ENCODE measurements at regions not wholly inside any gene's neighbourhood (a gene's known extent, or its start where the extent isn't known, plus 50 kb on each side); places are given as distances from the start of the nearest gene placed in this dataset.

DNA sequence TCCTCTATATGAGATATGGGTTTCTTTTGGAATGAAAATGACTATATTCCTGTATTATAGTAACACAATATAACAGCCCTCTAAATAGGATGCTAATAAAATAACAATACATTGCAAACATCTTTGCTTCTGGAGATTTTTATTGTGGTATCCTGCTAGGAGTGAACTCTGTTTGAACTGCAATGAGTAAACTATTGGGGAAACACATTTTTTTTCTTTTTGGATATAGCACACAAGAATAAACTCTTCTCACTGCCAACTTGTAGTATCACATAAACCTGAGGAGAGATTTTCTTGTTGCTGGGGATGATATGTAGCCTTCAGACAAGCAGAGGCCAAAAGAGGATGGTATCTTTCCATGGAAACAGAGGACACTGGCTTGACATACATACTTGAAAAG is 238.2 kb downstream of the C4orf33 start:
- no peak overlapping the region for H3K4me3 ChIP-seq
- no peak overlapping the region for H2AFZ ChIP-seq (ENCODE audit: control insufficient read depth, low read depth, low read length)
- in situ Hi-C loops (cut with MboI), result no loop called here
- H3K9ac ChIP-seq (ENCODE audit: control insufficient read depth, insufficient read depth, low read length), result no peak overlapping the region
- ChIA-PET CTCF (no interaction called here), RAD21 (ENCODE audit: unreplicated experiment) (no interaction called here), POLR2A (no interaction called here), SMC1A (ENCODE audit: uncharacterized antibody, unreplicated experiment) (no interaction called here)
- no peaks in the 10 kb centered on the region for H3K27me3 ChIP-seq (replicated peaks in 1 of 2; ENCODE audit: control insufficient read depth in 2 of 2, insufficient read depth in 2 of 2, low read length in 1 of 2)
- intact Hi-C loops (cut with micrococcal nuclease; ENCODE audit: unreplicated experiment), result no loop called here
- FAIRE-seq (no peak), ATAC-seq (no peak), DNase-seq (ENCODE audit: low read depth, low spot score) (no peak)
- no peak overlapping the region for H3K27ac ChIP-seq (ENCODE audit: control insufficient read depth, insufficient read depth)
- TF ChIP-seq, protein P1, sequence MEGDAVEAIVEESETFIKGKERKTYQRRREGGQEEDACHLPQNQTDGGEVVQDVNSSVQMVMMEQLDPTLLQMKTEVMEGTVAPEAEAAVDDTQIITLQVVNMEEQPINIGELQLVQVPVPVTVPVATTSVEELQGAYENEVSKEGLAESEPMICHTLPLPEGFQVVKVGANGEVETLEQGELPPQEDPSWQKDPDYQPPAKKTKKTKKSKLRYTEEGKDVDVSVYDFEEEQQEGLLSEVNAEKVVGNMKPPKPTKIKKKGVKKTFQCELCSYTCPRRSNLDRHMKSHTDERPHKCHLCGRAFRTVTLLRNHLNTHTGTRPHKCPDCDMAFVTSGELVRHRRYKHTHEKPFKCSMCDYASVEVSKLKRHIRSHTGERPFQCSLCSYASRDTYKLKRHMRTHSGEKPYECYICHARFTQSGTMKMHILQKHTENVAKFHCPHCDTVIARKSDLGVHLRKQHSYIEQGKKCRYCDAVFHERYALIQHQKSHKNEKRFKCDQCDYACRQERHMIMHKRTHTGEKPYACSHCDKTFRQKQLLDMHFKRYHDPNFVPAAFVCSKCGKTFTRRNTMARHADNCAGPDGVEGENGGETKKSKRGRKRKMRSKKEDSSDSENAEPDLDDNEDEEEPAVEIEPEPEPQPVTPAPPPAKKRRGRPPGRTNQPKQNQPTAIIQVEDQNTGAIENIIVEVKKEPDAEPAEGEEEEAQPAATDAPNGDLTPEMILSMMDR (IDR thresholded peaks at IDR 0.05 in 2 of 3, conservative IDR thresholded peaks at IDR 0.05 in 1 of 3; ENCODE audit: control insufficient read depth in 2 of 3, extremely low read depth in 1 of 3, insufficient read depth in 1 of 3, low read depth in 3 of 3, low read length in 3 of 3), result no peak
- no peak for TF ChIP-seq CREM (IDR thresholded peaks at IDR 0.05; ENCODE audit: low read depth)
- TF ChIP-seq, protein P2, sequence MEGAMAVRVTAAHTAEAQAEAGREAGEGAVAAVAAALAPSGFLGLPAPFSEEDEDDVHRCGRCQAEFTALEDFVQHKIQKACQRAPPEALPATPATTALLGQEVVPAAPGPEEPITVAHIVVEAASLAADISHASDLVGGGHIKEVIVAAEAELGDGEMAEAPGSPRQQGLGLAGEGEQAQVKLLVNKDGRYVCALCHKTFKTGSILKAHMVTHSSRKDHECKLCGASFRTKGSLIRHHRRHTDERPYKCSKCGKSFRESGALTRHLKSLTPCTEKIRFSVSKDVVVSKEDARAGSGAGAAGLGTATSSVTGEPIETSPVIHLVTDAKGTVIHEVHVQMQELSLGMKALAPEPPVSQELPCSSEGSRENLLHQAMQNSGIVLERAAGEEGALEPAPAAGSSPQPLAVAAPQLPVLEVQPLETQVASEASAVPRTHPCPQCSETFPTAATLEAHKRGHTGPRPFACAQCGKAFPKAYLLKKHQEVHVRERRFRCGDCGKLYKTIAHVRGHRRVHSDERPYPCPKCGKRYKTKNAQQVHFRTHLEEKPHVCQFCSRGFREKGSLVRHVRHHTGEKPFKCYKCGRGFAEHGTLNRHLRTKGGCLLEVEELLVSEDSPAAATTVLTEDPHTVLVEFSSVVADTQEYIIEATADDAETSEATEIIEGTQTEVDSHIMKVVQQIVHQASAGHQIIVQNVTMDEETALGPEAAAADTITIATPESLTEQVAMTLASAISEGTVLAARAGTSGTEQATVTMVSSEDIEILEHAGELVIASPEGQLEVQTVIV (IDR thresholded peaks at IDR 0.05; ENCODE audit: borderline replicate concordance, partially characterized antibody), result no peak
- no peak for TF ChIP-seq RFX5 (IDR thresholded peaks at IDR 0.05; ENCODE audit: low read depth, low read length)
- no peak for TF ChIP-seq SREBF2 (IDR thresholded peaks at IDR 0.05; ENCODE audit: low read length)
- TF ChIP-seq TBL1XR1 (IDR thresholded peaks at IDR 0.05; ENCODE audit: low read depth, low read length), result no peak
- no peak for TF ChIP-seq ETV6 (conservative IDR thresholded peaks at IDR 0.05 in 1 of 2, IDR thresholded peaks at IDR 0.05 in 1 of 2; ENCODE audit: borderline replicate concordance in 1 of 2, low read depth in 1 of 2)
- no peak for TF ChIP-seq JUNB (IDR thresholded peaks at IDR 0.05)
- TF ChIP-seq LARP7 (IDR thresholded peaks at IDR 0.05), result no peak
- TF ChIP-seq PML (IDR thresholded peaks at IDR 0.05; ENCODE audit: low read length), result no peak
- TF ChIP-seq MYB (IDR thresholded peaks at IDR 0.05; ENCODE audit: borderline replicate concordance, low read depth, low read length), result no peak
- TF ChIP-seq MXI1 (IDR thresholded peaks at IDR 0.05; ENCODE audit: low read depth, low read length), result no peak
- TF ChIP-seq EZH2 (IDR thresholded peaks at IDR 0.05; ENCODE audit: borderline replicate concordance, control insufficient read depth, low read depth, low read length), result no peak
- TF ChIP-seq CEBPB (IDR thresholded peaks at IDR 0.05; ENCODE audit: borderline replicate concordance in 1 of 2, low read depth in 2 of 2, low read length in 2 of 2), result no peak
- BruUV-seq (replicated peaks), result no TSS peak
- no peaks in the 10 kb centered on the region for H3K36me3 ChIP-seq (ENCODE audit: control insufficient read depth in 2 of 2, insufficient read depth in 2 of 2, low read length in 1 of 2)
- no peaks in the 10 kb centered on the region for H3K9me3 ChIP-seq (replicated peaks; ENCODE audit: control insufficient read depth, insufficient read depth, low read length)
- no peaks in the 10 kb centered on the region for H4K20me1 ChIP-seq (ENCODE audit: control insufficient read depth, insufficient read depth)
- no peaks in the 10 kb centered on the region for H3K4me1 ChIP-seq (ENCODE audit: control insufficient read depth, insufficient read depth, low read length)
- H3K4me2 ChIP-seq (ENCODE audit: control insufficient read depth, insufficient read depth), result no peak overlapping the region
- no peaks in the 10 kb centered on the region for H3K79me2 ChIP-seq (ENCODE audit: control insufficient read depth, insufficient read depth, low read length)

Measured in GM12878 (cell line).